HEK293 (cell line): ENCODE measurements at regions not wholly inside any gene's neighbourhood (a gene's known extent, or its start where the extent isn't known, plus 50 kb on each side); places are given as distances from the start of the nearest gene placed in this dataset.

Experiments
- CTCF ChIP-seq: fragments of 450-650 bp; formaldehyde crosslinking; IDR thresholded peaks from 2 replicates; pipeline ENCODE4 v1.5.1; 2016; ENCODE audit warnings: missing biosample characterization, missing genetic modification characterization
- IKZF3 ChIP-seq: fragments of 450-650 bp; IDR thresholded peaks from 2 replicates; pipeline ENCODE4 v1.5.0; 2018; ENCODE audit warnings: missing biosample characterization, mild to moderate bottlenecking, missing genetic modification characterization, moderate library complexity
- KLF1 ChIP-seq: fragments of 450-650 bp; formaldehyde crosslinking; IDR thresholded peaks from 2 replicates; pipeline ENCODE4 v1.5.1; 2016; ENCODE audit warnings: missing biosample characterization, missing genetic modification characterization
- PBX3 ChIP-seq: sonication (generic); formaldehyde crosslinking; IDR thresholded peaks from 2 replicates; pipeline ENCODE4 v1.8.1; 2022; ENCODE audit warnings: mild to moderate bottlenecking, moderate library complexity, missing genetic modification reagents
- YY1 ChIP-seq: fragments of 450-650 bp; formaldehyde crosslinking; IDR thresholded peaks from 2 replicates; pipeline ENCODE4 v1.5.1; 2018; ENCODE audit warnings: missing biosample characterization, missing genetic modification characterization
- ZNF692 ChIP-seq: fragments of 450-650 bp; formaldehyde crosslinking; IDR thresholded peaks from 2 replicates; pipeline ENCODE4 v1.5.1; 2016; ENCODE audit warnings: missing biosample characterization, missing genetic modification characterization
- ZNF837 ChIP-seq: fragments of 450-650 bp; formaldehyde crosslinking; IDR thresholded peaks from 2 replicates; pipeline ENCODE4 v1.5.1; 2016; ENCODE audit warnings: missing biosample characterization, missing genetic modification characterization

GRCh38 chr2:12044857-12045256 is 298.4 kb downstream of the LPIN1 start:
- no peak for TF ChIP-seq KLF1 (tag by site-specific recombination)
- no peak for TF ChIP-seq IKZF3
- no peak for TF ChIP-seq ZNF692 (tag by site-specific recombination)
- no peak for TF ChIP-seq CTCF (tag by site-specific recombination)
- TF ChIP-seq PBX3 (CRISPR knock-in tag): no peak
- TF ChIP-seq ZNF837 (tag by site-specific recombination): no peak
- TF ChIP-seq YY1 (tag by site-specific recombination): no peak
